OCI-LY3 (cell line): ENCODE measurements at regions not wholly inside any gene's neighbourhood (a gene's known extent, or its start where the extent isn't known, plus 50 kb on each side); places are given as distances from the start of the nearest gene placed in this dataset.

Experiments used
- CTCF ChIP-seq: fragments of 200-600, 300-600 bp; sonication (generic); IDR thresholded peaks from 2 replicates; pipeline ENCODE4 v1.5.1; 2014; ENCODE audit warnings: antibody characterized with exemption, low read length, low read depth
- EZH2phosphoT487 ChIP-seq: fragments of 200-600 bp; shearing (Covaris generic); IDR thresholded peaks from 2 replicates; pipeline ENCODE4 v1.6.1; 2018; ENCODE audit warnings: antibody characterized with exemption, mixed run types, low read depth

- TF ChIP-seq CTCF, result no peak
- TF ChIP-seq EZH2phosphoT487, result no peak
Measured at GRCh38 chr3:189013224-189013888, 158.4 kb upstream of the TPRG1 start.
